GM19463 (cell line): ENCODE measurements at regions not wholly inside any gene's neighbourhood (a gene's known extent, or its start where the extent isn't known, plus 50 kb on each side); places are given as distances from the start of the nearest gene placed in this dataset.
A peak's percentile ranks its signal among the peaks of the same experiment; 100 is the strongest.

Experiments
- ATAC-seq: cut with Tn5 transposase; IDR thresholded peaks from one replicate; pipeline ENCODE4 v1.9.1; 2021; ENCODE audit warnings: mild to moderate bottlenecking, moderate library complexity; ENCODE audit not compliant: unreplicated experiment

GRCh38 chr9:27625751-27626150 is 52.5 kb upstream of the C9orf72 start:
- no peak for ATAC-seq

- ATAC-seq: no peak
Measured at GRCh38 chr9:27626244-27627187, 53.2 kb upstream of the C9orf72 start.

- no peak for ATAC-seq
Measured at GRCh38 chr9:27627188-27627564, 53.9 kb upstream of the C9orf72 start.

- ATAC-seq: no peak
Measured at GRCh38 chr9:27628311-27628710, 55.0 kb upstream of the C9orf72 start.

GRCh38 chr9:27629425-27629824 is 56.1 kb upstream of the C9orf72 start:
- no peak for ATAC-seq

- no peak for ATAC-seq
Measured at GRCh38 chr9:27632254-27632653, 59.0 kb upstream of the C9orf72 start.

- ATAC-seq: no peak
Measured at GRCh38 chr9:27633764-27634163, 60.5 kb upstream of the C9orf72 start.

GRCh38 chr9:27634879-27635278 is 61.6 kb upstream of the C9orf72 start:
- peak; percentile 70 for ATAC-seq

GRCh38 chr9:27638716-27639115 is 65.4 kb upstream of the C9orf72 start:
- ATAC-seq: no peak

GRCh38 chr9:27645161-27645840 is 72.0 kb upstream of the C9orf72 start:
- ATAC-seq: no peak

GRCh38 chr9:27653246-27653645 is 80.0 kb upstream of the C9orf72 start:
- ATAC-seq: no peak

- no peak for ATAC-seq
Measured at GRCh38 chr9:27653957-27654356, 80.7 kb upstream of the C9orf72 start.

- no peak for ATAC-seq
Measured at GRCh38 chr9:27654629-27655285, 81.5 kb upstream of the C9orf72 start.

- ATAC-seq: no peak
Measured at GRCh38 chr9:27655441-27655840, 82.2 kb upstream of the C9orf72 start.

- no peak for ATAC-seq
Measured at GRCh38 chr9:27659001-27659400, 85.7 kb upstream of the C9orf72 start.

- no peak for ATAC-seq
Measured at GRCh38 chr9:27659571-27659970, 86.3 kb upstream of the C9orf72 start.

- no peak for ATAC-seq
Measured at GRCh38 chr9:27660148-27660547, 86.9 kb upstream of the C9orf72 start.

- no peak for ATAC-seq
Measured at GRCh38 chr9:27663526-27663925, 90.2 kb upstream of the C9orf72 start.

GRCh38 chr9:27664121-27664779 is 91.0 kb upstream of the C9orf72 start:
- no peak for ATAC-seq

GRCh38 chr9:27665136-27665535 is 91.9 kb upstream of the C9orf72 start:
- no peak for ATAC-seq

GRCh38 chr9:27668280-27668679 is 95.0 kb upstream of the C9orf72 start:
- no peak for ATAC-seq
